ENCODE measurements at regions not wholly inside any gene's neighbourhood (a gene's known extent, or its start where the extent isn't known, plus 50 kb on each side); places are given as distances from the start of the nearest gene placed in this dataset.

DNA sequence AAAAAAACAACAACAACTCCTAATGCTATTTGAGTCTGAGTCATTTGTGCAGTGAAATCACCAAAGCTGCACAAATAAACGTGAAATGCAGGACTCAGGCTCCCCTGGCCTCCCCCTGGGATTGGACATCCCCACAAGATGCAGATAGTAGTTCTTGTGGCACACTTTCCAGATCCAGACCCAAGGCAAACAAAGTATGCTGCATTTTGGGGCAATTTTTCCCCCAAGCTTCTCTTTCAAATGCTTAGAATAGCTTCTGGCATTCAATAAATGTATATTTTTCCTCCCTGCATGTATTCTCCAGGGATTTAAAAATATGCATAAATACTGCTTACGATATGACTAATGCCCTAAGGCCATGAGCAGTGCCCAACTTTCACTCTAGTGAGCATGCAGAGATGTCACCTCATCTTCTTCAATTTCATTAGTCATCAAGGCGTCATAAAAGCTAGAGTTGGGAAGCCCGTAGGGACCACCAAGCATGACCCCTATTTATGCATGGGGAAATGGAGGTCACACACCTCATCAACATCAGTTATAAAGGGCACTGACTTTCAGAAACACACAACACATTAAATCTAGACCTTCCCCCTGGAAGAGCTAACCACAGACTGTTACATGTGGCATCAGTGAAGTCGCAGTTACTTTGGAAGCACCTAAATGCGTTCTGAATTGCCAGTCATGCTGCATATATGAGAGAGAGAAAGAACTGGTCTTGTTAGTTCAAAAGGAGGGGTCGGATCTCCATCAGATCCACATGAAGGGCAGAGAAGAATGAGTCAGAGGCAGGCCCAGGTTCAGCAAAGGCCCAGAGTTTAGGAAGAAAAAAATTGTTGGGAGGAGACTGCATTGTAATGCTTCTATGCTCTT lies 374.1 kb downstream of the LPIN1 start:
- ATAC-seq (no peak), DNase-seq (no peak)
- no peak overlapping the region for H3K4me3 ChIP-seq
- no peaks in the 10 kb centered on the region for H3K27me3 ChIP-seq
- H3K27ac ChIP-seq: no peak overlapping the region
- H3K36me3 ChIP-seq: no peaks in the 10 kb centered on the region
- intact Hi-C loops (cut with DNase I): no loop called here
- H3K4me1 ChIP-seq: no peaks in the 10 kb centered on the region
- TF ChIP-seq, protein P1, sequence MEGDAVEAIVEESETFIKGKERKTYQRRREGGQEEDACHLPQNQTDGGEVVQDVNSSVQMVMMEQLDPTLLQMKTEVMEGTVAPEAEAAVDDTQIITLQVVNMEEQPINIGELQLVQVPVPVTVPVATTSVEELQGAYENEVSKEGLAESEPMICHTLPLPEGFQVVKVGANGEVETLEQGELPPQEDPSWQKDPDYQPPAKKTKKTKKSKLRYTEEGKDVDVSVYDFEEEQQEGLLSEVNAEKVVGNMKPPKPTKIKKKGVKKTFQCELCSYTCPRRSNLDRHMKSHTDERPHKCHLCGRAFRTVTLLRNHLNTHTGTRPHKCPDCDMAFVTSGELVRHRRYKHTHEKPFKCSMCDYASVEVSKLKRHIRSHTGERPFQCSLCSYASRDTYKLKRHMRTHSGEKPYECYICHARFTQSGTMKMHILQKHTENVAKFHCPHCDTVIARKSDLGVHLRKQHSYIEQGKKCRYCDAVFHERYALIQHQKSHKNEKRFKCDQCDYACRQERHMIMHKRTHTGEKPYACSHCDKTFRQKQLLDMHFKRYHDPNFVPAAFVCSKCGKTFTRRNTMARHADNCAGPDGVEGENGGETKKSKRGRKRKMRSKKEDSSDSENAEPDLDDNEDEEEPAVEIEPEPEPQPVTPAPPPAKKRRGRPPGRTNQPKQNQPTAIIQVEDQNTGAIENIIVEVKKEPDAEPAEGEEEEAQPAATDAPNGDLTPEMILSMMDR (IDR thresholded peaks at IDR 0.05): no peak
- no peaks in the 10 kb centered on the region for H3K9me3 ChIP-seq

- Histone ChIP-seq H3K9me3 (peaks cover 0 to 5% of the 10 kb centered on the region in 2 donors), H3K36me3 (no peaks in the 10 kb centered on the region), H3K27ac (no peak overlapping the region), H3K27me3 (no peaks in the 10 kb centered on the region), H3K4me3 (no peak overlapping the region), H3K4me1 (no peaks in the 10 kb centered on the region)
- no peak for DNase-seq
- intact Hi-C loops (cut with DNase I): no loop called here
- TF ChIP-seq, protein P1 (IDR thresholded peaks at IDR 0.05): no peak
- no peak for ATAC-seq
Observed at GRCh38 chr2:12124790-12125189, 378.4 kb downstream of the LPIN1 start.

DNA sequence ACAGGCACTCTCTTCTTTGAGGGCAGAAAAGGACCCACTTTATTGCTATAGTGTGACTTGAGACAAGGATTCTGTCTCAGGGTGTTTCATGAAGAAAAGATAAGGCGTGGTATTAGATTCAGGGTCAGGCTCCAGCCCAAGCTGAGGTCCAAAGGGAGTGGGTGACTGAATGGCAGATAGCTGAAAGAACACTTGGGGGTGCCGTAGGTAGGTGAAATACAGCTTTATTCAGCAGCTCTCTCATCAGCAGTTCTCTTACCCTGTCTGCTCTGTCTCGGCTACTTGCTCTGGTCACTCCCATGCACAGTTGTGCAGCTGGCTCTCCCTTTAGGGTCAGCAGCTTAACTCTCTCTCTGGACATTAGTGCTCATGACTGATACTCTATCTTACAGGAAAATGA lies 379.9 kb downstream of the LPIN1 start:
- Histone ChIP-seq H3K4me3 (no peak overlapping the region), H3K9me3 (peaks cover 0 to 5% of the 10 kb centered on the region in 2 donors), H3K36me3 (no peaks in the 10 kb centered on the region), H3K27ac (no peak overlapping the region), H3K27me3 (no peaks in the 10 kb centered on the region), H3K4me1 (no peaks in the 10 kb centered on the region)
- TF ChIP-seq, protein P1 (IDR thresholded peaks at IDR 0.05): no peak
- no peak for ATAC-seq
- no peak for DNase-seq
- intact Hi-C loops (cut with DNase I): no loop called here

DNA sequence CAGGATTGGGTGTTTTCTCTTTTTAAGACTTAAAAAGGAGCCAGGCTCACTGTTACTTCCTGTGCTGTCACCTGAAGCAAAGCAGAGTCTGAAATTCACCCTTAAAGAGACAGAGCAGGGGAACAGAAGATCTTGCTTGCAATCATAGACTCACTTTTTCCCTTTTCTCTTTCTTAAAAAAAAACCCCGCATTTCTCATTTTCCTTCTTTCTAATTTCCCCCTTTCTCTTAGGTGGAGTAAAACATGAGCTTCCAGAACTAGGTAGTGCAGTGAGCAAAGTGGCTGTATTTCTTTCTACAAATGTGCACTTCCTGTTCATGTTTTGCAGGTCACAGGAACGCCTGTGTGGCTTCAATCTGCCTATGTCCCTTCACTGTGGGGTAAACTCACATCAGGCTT lies 381.2 kb downstream of the LPIN1 start:
- Histone ChIP-seq H3K4me1 (no peaks in the 10 kb centered on the region), H3K4me3 (no peak overlapping the region), H3K27me3 (no peaks in the 10 kb centered on the region), H3K9me3 (peaks cover 0 to 5% of the 10 kb centered on the region in 2 donors), H3K27ac (no peak overlapping the region), H3K36me3 (no peaks in the 10 kb centered on the region)
- intact Hi-C loops (cut with DNase I): no loop called here
- ATAC-seq (no peak), DNase-seq (no peak)
- TF ChIP-seq, protein P1 (IDR thresholded peaks at IDR 0.05): no peak

DNA sequence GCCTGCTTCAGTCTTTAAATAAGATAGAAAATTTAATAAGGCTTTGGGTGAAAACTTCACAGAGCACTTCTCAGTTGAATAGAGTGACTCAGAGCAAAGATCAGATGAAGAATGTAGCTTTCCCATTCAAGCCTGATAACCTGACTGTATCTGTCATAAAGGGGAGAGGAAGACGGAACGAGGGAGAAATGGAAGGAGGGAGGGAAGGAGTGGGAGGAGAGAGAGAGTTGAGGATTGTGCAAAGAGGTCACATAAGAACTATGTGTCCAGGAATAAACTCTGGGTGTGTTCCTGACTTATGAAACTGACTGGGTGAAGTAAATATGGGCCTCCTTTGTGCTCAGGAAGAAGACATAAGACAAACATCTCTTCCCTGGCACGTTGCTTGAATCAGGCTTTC lies 385.5 kb downstream of the LPIN1 start:
- intact Hi-C loops (cut with DNase I): no loop called here
- Histone ChIP-seq H3K9me3 (peaks cover 0 to 4% of the 10 kb centered on the region in 2 donors), H3K27ac (no peak overlapping the region), H3K4me1 (no peaks in the 10 kb centered on the region), H3K27me3 (no peaks in the 10 kb centered on the region), H3K4me3 (no peak overlapping the region), H3K36me3 (no peaks in the 10 kb centered on the region)
- TF ChIP-seq, protein P1 (IDR thresholded peaks at IDR 0.05): no peak
- DNase-seq (no peak), ATAC-seq (no peak)

All from left lung (tissue), 4 donors.